HG02885 (cell line): ENCODE measurements at regions not wholly inside any gene's neighbourhood (a gene's known extent, or its start where the extent isn't known, plus 50 kb on each side); places are given as distances from the start of the nearest gene placed in this dataset.
"Not testable (repeated sequence)": the region's sequence is repeated elsewhere in the genome, so short reads cannot be mapped to it uniquely, and the experiment has no call there.

ENCODE experiments used
- ATAC-seq: cut with Tn5 transposase; IDR thresholded peaks from one replicate; pipeline ENCODE4 v1.9.1; 2021; ENCODE audit warnings: mild to moderate bottlenecking; ENCODE audit not compliant: unreplicated experiment, poor library complexity

DNA sequence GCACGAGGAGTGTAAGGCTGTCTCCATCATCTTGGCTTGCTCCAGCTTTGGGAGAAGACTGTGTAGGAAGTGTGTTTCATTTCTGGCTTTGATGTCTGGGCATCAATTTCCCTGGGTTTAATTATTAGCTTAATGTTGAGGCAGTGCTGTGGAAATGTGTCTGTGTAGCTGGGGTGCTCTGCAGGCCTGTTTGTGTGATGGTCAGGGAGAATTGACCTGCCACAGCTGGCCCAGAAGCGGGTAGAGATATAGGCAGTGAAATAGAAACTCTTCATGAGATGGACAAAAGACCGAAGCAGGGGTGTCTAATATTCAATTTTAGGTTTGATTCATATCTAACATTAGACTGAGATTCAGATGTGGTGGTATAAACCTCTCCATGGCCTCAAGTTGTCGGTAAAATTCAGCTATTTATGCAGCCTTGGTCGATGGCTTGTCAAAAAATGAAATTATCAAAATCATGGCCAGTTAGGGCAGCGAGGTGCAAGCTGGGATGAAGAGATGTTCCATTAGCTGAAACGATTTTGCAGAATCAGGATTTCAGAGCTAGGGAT, 95.3 kb upstream of the SNX9 start:
- no peak for ATAC-seq

- ATAC-seq: no peak
Measured at GRCh38 chr6:157728183-157728881, 94.7 kb upstream of the SNX9 start.

DNA sequence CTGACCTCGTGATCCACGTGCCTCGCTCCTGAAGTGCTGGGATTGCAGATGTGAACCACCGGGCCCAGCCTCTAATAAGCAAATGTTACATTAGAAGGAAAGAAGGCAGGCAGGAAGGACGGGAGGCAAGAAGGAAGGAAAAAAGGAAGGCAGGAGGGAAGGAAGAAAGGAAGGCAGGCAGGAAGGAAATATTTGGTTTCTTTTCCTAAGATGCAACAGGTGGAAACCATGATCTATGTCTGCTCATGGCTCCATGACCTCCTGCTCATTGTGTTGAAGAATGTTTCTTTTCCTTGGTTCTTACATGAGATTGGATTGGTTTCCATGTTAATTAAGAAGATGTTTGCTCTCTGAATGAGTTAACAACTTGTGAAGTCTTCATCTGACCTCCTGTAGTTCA, 91.8 kb upstream of the SNX9 start:
- no peak for ATAC-seq

DNA sequence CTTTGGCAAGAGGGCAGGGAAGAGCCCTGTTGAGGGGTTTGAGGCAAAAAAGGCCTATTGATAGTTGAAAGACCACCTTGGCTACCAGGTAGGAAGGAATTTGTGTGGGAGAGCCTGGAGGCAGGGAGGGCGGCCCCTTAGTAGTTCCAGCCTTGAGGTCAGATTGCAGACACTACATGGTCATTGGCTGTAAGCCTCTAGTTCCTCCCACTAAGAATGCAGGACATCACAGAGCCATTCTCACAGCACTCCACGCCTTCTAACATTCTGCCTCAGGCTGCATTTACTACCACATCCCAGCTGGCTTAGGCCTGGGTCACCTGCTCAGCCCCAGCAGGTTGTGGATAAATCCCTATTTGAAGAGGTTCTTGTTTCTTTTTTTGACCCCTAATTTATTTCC, 91.0 kb upstream of the SNX9 start:
- ATAC-seq: no peak

DNA sequence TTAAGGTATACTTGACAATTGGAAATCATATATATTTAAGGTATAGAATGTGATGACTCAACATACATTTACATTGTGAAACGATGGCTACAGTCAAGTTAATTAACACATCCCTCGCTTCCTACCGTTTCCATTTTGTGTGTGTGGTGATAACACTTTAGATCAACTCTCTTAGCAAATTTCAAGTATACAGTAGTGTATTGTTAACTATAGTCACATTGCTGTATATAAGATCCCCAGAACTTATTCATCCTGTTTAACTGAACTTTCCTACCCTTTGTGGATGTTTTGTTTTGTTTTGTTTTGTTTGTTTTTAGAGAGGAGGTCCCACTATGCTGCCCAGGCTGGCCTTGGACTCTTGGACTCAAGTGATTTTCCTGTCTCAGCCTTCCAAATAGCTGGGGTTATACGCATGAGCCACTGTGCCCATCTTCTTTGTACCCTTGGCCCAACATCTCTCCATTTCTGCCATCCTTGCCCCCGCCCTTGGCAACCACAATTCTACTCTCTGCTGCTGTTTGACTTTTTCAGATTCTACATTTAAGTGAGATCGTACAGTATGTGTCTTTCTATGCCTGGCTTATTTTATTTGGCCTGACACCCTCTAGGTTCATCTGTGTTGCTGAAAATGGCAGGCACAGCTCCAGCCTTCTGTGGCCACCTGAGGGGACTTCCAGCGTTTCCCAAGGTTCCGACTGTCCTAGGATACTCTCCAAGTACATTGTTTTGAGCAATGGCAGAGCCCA, 90.5 kb upstream of the SNX9 start:
- no peak for ATAC-seq

- not testable (repeated sequence) for ATAC-seq
Measured at GRCh38 chr6:157736555-157736954, 86.5 kb upstream of the SNX9 start.

DNA sequence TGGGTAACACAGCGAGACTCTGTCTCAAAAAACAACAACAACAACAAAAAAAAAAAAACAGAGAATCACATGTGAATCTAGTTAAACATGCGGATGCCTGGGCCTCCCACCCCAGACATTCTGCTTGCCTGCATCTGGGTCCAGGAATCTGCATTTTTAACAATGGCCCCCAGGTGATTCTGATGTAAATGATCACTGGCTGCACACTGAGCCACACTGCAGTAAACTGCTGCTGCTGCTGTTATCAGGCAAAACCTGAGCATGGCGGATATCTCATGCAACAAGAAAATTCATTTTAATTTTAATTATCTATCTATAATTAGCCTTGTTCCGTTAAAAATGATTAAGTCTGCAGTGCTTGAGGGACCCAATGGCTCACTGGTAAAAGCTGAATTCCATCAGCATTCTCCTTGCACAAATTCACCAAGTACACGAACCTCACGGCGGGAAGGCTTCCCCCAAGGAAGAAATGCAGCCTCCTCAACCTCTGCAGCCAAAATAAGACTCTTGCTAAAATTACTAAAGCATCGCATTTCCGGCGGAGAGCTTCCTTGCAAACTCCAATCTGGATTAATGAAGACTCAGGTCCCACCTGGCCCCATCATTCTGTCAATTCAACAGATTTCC, 81.6 kb upstream of the SNX9 start:
- ATAC-seq: no peak

DNA sequence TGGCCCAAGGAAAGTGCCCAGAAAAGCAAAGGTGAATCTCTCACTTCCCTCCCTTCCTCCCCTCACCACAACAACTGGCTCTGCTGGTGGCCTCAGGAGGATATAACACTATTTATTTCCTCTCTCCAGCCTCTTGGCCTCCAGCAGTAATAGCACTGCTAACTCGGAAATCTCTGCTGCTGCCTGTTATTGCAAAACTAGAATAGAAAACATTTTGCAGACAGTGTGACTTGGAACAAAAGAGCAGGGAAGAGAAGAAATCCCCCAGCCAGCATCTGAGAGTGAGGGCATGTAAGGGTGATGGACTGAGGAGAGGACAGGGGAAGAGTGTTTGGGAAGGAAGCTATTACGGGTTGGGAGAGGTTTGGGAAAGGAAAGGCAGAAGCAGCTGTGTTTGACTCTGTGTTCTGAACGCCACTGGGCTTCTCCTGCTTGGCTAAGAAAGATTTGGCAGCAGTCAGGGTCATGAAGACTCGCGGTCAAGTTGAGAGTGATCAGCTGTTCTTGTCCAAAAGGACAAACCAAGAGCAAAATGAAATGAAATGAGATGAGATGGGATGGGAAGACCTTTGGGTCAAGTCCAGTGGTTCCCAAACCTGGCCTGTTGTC, 81.0 kb upstream of the SNX9 start:
- no peak for ATAC-seq

GRCh38 chr6:157744102-157744601, 78.9 kb upstream of the SNX9 start:
- ATAC-seq: no peak

DNA sequence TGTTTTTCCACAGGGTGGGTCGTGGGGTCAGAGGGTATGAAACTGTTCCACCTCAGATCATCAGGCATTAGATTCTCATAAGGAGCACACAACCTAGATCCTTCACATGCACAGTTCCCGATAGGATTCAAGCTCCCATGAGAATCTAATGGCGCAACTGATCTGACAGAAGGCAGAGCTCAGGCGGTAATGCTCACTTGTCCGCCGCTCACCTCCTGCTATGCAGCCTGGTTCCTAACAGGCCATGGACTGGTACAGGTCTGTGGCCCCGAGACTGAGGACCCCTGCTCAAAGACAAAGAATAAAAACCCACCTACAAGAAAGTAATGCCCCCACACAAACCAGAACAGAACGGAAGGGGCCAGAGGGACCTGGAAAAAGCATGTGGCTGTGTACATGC, 76.1 kb upstream of the SNX9 start:
- no peak for ATAC-seq

DNA sequence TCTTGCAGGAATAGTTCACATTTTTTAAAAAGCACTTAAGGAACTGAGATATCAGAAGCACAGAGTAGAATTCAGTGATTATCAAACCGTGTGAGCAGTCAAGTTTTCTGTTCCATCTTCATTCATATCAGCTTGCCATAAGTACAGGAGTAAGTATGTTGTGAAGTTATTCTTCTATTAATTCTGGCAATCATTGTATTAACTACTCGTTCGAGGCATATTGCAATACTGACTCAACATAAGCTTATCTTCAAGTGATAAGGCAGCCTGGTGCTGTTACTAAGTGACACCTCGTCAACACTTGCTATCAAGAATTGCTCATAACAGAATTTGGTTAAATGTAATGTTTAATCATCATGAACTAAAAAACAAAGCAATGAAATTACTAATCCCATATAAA, 75.7 kb upstream of the SNX9 start:
- ATAC-seq: no peak

DNA sequence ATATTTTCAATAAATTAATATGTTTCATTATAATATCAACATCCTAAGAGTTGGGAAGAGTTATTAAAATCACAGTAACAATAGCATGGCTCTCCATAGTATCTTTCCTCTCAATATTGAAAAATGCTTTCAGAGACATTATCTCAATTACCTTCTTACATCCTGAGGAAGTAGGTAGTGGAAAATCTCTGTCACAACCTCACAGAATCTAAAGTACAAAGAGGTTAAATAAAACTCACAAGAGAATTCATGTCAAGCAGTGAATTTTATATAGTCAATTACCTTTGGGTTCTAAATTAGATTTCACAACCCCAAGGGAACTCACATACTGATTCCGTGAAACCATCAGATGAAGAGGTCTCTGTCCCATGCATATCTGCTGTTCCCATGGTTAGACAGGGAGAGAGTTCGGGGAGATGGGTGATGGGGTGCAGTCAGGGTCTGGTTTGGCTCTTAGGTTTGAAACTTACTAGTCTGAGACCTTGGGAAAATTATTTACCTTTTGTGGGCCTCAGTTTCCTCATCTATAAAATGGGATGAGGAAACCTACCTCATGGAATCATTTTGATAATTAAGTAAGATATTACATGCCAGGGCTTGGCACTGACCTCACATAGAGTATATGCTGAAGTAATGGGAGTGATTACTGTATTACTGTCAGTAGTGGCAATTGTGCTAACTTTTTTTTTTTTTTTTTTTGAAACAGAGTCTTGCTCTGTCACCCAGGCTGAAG, 74.0 kb upstream of the SNX9 start:
- no peak for ATAC-seq

DNA sequence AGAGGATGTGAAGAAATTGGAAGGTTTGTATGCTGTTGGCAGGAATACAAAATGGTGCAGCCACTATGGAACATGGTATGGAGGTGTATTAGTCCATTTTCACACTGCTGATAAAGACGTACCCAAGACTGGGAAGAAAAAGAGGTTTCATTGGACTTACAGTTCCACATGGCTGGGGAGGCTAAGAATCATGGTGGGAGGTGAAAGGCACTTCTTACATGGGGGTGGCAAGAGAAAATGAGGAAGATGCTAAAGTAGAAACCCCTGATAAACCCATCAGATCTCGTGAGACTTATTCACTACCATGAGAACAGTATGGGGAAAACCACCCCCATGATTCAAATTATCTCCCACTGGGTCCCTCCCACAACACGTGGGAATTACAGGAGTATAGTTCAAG, 72.1 kb upstream of the SNX9 start:
- not testable (repeated sequence) for ATAC-seq

GRCh38 chr6:157751547-157752200, 71.4 kb upstream of the SNX9 start:
- ATAC-seq: no peak

DNA sequence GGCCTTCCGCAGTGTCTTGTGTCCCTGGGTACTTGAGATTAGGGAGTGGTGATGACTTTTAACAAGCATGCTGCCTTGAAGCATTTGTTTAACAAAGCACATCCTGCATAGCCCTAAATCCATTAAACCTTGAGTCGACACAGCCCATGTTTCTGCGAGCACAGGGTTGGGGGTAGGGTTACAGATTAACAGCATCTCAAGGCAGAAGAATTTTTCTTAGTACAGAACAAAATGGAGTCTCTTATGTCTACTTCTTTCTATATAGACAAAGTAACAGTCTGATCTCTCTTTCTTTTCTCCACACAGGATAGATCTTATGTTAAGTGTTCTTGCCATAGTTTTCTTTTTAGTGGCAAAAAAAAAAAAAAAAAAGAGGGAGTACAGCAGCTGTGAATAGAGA, 70.2 kb upstream of the SNX9 start:
- ATAC-seq: not testable (repeated sequence)

- ATAC-seq: no peak
Measured at GRCh38 chr6:157753291-157753690, 69.8 kb upstream of the SNX9 start.

GRCh38 chr6:157753801-157754200, 69.2 kb upstream of the SNX9 start:
- ATAC-seq: not testable (repeated sequence)

DNA sequence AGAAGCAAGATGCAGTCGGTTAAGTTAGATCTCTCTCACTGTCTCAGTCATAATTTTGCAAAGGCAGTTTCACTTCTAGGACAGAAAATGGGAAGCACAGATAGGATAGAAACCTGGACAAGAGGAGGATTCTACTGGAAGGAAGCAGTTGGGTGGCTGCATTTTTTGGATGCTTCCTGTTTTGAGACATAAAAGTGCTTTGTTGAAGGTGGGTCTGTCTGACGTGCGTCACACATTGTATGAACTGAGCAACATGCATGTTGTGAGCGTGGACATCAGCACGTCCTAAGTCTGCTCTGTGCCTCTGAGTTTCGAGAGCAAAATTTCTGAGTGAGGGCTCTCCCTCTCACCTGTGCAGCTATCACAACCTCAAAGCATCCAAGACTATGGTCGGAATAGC, 68.7 kb upstream of the SNX9 start:
- ATAC-seq: no peak

DNA sequence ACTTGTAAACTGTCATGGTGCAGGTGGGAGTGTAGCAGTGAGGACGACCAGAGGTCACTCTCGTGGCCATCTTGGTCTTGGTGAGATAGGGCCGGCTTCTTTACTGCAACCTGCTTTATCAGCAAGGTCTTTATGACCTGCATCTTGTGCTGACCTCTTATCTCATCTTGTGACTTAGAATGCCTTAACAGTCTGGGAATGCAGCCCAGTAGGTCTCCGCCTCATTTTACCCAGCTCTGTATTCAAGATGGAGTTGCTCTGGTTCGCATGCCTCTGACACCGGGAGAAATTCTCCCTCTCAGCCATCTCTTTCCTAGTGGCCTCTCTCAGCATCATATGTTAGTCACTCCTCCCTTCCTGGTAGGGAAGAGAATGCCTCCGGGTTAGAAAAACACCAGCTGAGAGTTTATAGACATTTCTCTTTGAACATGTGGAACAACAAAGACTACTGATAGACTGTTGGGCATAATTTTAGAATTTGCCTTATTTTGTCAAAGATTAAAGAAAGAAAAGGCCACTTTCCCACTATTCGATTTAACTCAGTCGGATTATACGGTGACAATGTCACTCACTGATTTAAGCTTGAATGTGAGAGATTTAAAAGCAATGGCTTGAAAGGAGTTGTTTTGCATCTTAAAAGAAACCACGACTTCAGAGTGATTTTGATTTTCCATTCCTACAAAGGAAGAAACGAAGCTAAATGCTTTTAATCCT, 67.9 kb upstream of the SNX9 start:
- ATAC-seq: no peak
